SK-N-SH treated with all-trans-retinoic acid at 6 μM for 48 hours (cell line): ENCODE measurements at regions not wholly inside any gene's neighbourhood (a gene's known extent, or its start where the extent isn't known, plus 50 kb on each side); places are given as distances from the start of the nearest gene placed in this dataset.

Experiments
- CSDC2 ChIP-seq: fragments of 250-450 bp; sonication (Bioruptor Pico); IDR thresholded peaks from 2 replicates; pipeline ENCODE4 v1.5.0; 2020; ENCODE audit warnings: mild to moderate bottlenecking, moderate library complexity
- OSR1 ChIP-seq: fragments of 250-450 bp; sonication (Bioruptor Pico); IDR thresholded peaks from 2 replicates; pipeline ENCODE4 v1.8.0; 2022; ENCODE audit warnings: moderate library complexity, mild to moderate bottlenecking, inconsistent platforms
- PPARA ChIP-seq: fragments of 250-450 bp; sonication (Bioruptor Pico); IDR thresholded peaks from 2 replicates; pipeline ENCODE4 v1.5.0; 2020; ENCODE audit warnings: mild to moderate bottlenecking, borderline replicate concordance
- RARB ChIP-seq: fragments of 250-450 bp; sonication (Bioruptor Pico); IDR thresholded peaks from 2 replicates; pipeline ENCODE4 v1.8.0; 2021; ENCODE audit warnings: mild to moderate bottlenecking, moderate library complexity
- SNAI2 ChIP-seq: fragments of 250-450 bp; sonication (Bioruptor Pico); IDR thresholded peaks from 2 replicates; pipeline ENCODE4 v1.5.0; 2020; ENCODE audit warnings: mild to moderate bottlenecking, moderate library complexity
- TCF4 ChIP-seq: fragments of 250-450 bp; sonication (Bioruptor Pico); IDR thresholded peaks from 2 replicates; pipeline ENCODE4 v1.8.0; 2021; ENCODE audit warnings: mild to moderate bottlenecking, moderate library complexity, borderline replicate concordance
- TOX ChIP-seq: fragments of 250-450 bp; sonication (Bioruptor Pico); IDR thresholded peaks from 2 replicates; pipeline ENCODE4 v1.8.0; 2021; ENCODE audit warnings: mild to moderate bottlenecking, moderate library complexity, borderline replicate concordance
- ZC3H10 ChIP-seq: fragments of 250-450 bp; sonication (Bioruptor Pico); IDR thresholded peaks from 2 replicates; pipeline ENCODE4 v1.5.1; 2021; ENCODE audit warnings: mild to moderate bottlenecking, moderate library complexity
- ZFP3 ChIP-seq: fragments of 250-450 bp; sonication (Bioruptor Pico); IDR thresholded peaks from 2 replicates; pipeline ENCODE4 v1.5.0; 2020; ENCODE audit warnings: mild to moderate bottlenecking, moderate library complexity
- ZFP30 ChIP-seq: fragments of 450-650 bp; formaldehyde crosslinking; IDR thresholded peaks from 2 replicates; pipeline ENCODE4 v1.5.0; 2022; ENCODE audit warnings: mild to moderate bottlenecking, moderate library complexity
- ZNF70 ChIP-seq: fragments of 450-650 bp; formaldehyde crosslinking; IDR thresholded peaks from 2 replicates; pipeline ENCODE4 v1.5.0; 2020; ENCODE audit warnings: mild to moderate bottlenecking, moderate library complexity
- TF ChIP-seq, protein P1 (sequence below): fragments of 250-450 bp; sonication (Bioruptor Pico); IDR thresholded peaks from 2 replicates; pipeline ENCODE4 v1.5.1; 2020; ENCODE audit warnings: low read depth, mild to moderate bottlenecking, moderate library complexity
- TF ChIP-seq, protein P2 (sequence below): fragments of 250-450 bp; sonication (Bioruptor Pico); IDR thresholded peaks from 2 replicates; pipeline ENCODE4 v1.5.0; 2020; ENCODE audit warnings: mild to moderate bottlenecking, moderate library complexity
- TF ChIP-seq, protein P3 (sequence below): fragments of 250-450 bp; sonication (Bioruptor Pico); IDR thresholded peaks from 2 replicates; pipeline ENCODE4 v1.8.0; 2020; ENCODE audit warnings: mild to moderate bottlenecking, moderate library complexity, borderline replicate concordance

DNA sequence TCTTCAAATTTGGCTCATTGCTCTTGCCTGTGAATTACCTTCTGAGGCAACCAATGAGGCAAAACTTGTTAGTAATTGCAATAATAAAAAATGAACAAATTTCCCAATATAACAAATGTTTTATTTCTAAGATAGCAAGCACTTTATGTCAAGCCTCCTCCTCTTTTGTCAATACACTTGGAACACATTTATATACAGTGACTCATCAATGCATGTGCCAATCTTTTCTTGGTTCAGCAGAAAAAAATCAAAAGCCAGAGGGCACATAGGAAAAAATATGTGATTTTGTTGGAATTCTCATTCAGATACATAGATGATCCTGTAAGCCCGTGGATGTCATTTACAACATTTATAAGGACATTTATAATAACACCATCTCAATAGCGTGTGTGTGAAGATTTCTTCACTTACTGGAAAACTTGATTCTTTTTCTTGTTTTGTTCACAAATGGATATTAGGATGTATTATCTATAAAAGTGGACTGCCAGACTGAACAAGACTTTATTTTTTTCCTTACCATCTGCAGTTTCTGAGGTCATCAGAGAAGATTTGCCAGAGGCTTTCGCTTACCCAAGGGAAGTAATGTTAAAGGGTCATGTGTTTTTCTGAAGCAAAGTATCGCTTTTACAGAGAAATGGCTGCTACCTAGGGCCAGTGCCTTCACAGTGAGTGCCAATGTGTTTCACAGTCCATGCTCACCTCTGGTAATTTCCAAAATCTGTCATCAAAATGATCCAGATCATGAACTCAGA, 645.7 kb upstream of the PTBP2 start:
- no peak for TF ChIP-seq ZFP30
- TF ChIP-seq CSDC2, result no peak
- TF ChIP-seq SNAI2 (CRISPR knock-in tag), result no peak
- no peak for TF ChIP-seq RARB
- TF ChIP-seq ZFP3 (CRISPR knock-in tag), result no peak
- no peak for TF ChIP-seq TCF4 (CRISPR knock-in tag)
- TF ChIP-seq, protein P1, sequence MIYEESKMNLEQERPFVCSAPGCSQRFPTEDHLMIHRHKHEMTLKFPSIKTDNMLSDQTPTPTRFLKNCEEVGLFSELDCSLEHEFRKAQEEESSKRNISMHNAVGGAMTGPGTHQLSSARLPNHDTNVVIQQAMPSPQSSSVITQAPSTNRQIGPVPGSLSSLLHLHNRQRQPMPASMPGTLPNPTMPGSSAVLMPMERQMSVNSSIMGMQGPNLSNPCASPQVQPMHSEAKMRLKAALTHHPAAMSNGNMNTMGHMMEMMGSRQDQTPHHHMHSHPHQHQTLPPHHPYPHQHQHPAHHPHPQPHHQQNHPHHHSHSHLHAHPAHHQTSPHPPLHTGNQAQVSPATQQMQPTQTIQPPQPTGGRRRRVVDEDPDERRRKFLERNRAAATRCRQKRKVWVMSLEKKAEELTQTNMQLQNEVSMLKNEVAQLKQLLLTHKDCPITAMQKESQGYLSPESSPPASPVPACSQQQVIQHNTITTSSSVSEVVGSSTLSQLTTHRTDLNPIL (CRISPR knock-in tag), result no peak
- TF ChIP-seq ZNF70 (CRISPR knock-in tag), result no peak
- no peak for TF ChIP-seq ZC3H10 (CRISPR knock-in tag)
- TF ChIP-seq, protein P2, sequence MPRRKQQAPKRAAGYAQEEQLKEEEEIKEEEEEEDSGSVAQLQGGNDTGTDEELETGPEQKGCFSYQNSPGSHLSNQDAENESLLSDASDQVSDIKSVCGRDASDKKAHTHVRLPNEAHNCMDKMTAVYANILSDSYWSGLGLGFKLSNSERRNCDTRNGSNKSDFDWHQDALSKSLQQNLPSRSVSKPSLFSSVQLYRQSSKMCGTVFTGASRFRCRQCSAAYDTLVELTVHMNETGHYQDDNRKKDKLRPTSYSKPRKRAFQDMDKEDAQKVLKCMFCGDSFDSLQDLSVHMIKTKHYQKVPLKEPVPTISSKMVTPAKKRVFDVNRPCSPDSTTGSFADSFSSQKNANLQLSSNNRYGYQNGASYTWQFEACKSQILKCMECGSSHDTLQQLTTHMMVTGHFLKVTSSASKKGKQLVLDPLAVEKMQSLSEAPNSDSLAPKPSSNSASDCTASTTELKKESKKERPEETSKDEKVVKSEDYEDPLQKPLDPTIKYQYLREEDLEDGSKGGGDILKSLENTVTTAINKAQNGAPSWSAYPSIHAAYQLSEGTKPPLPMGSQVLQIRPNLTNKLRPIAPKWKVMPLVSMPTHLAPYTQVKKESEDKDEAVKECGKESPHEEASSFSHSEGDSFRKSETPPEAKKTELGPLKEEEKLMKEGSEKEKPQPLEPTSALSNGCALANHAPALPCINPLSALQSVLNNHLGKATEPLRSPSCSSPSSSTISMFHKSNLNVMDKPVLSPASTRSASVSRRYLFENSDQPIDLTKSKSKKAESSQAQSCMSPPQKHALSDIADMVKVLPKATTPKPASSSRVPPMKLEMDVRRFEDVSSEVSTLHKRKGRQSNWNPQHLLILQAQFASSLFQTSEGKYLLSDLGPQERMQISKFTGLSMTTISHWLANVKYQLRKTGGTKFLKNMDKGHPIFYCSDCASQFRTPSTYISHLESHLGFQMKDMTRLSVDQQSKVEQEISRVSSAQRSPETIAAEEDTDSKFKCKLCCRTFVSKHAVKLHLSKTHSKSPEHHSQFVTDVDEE (CRISPR knock-in tag), result no peak
- TF ChIP-seq, protein P3, sequence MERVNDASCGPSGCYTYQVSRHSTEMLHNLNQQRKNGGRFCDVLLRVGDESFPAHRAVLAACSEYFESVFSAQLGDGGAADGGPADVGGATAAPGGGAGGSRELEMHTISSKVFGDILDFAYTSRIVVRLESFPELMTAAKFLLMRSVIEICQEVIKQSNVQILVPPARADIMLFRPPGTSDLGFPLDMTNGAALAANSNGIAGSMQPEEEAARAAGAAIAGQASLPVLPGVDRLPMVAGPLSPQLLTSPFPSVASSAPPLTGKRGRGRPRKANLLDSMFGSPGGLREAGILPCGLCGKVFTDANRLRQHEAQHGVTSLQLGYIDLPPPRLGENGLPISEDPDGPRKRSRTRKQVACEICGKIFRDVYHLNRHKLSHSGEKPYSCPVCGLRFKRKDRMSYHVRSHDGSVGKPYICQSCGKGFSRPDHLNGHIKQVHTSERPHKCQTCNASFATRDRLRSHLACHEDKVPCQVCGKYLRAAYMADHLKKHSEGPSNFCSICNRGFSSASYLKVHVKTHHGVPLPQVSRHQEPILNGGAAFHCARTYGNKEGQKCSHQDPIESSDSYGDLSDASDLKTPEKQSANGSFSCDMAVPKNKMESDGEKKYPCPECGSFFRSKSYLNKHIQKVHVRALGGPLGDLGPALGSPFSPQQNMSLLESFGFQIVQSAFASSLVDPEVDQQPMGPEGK (CRISPR knock-in tag), result no peak
- TF ChIP-seq PPARA (CRISPR knock-in tag), result no peak
- TF ChIP-seq OSR1 (CRISPR knock-in tag), result no peak
- TF ChIP-seq TOX, result no peak
